Cerebellar nuclear complex (tissue), 1 donor: ENCODE measurements at regions not wholly inside any gene's neighbourhood (a gene's known extent, or its start where the extent isn't known, plus 50 kb on each side); places are given as distances from the start of the nearest gene placed in this dataset.

ENCODE experiments used
- DNase-seq, 2 experiments: peaks; one replicate each; lab custom pipeline; 2025; lab: John Stamatoyannopoulos, UW

GRCh38 chr3:145815707-145816413 is 345.1 kb downstream of the PLOD2 start:
- no peak for DNase-seq

DNA sequence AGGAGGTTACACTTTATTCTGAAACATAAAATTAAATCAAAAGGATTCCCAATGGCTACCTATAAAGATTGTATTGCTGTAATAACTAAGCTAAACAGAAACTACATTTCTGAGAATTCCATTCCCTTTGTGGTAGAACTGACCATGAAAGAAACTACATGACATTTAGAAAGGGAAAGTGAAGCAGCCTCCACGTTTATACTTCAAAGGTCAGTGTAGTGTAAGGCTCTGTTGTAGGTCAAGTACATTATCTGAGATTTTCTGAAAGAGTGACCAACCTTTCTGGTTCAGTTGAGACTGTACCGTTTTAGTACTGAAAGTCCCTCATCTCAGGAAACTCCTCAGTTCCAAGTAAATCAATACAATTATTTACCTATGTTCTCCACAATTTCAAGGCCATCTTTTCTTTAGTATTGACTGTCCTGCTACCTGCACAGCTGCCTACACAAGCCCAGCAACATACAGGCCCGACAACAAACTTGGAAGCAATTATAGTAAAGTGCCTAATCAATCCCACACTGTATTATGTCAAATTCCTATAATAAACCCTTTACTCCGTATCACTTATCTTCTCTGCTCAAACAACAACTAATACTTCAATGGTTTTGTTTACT is 343.0 kb downstream of the PLOD2 start:
- DNase-seq = no peak

DNA sequence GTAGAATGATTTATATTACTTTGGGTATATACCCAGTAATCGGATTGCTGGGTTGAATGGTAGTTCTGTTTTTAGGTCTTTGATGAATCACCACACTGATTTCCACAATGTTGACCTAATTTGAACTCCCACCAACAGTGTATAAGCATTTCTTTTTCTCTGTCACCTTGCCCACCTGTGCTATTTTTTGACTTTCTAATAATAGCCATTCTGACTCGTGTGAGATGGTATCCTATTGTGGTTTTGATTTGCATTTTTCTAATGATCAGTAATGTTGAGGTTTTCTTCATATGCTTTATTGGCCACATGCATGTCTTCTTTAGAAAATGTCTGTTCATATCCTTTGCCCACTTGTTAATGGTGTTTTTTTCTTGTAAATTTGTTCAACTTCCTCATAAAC is 340.8 kb downstream of the PLOD2 start:
- DNase-seq = no peak

DNA sequence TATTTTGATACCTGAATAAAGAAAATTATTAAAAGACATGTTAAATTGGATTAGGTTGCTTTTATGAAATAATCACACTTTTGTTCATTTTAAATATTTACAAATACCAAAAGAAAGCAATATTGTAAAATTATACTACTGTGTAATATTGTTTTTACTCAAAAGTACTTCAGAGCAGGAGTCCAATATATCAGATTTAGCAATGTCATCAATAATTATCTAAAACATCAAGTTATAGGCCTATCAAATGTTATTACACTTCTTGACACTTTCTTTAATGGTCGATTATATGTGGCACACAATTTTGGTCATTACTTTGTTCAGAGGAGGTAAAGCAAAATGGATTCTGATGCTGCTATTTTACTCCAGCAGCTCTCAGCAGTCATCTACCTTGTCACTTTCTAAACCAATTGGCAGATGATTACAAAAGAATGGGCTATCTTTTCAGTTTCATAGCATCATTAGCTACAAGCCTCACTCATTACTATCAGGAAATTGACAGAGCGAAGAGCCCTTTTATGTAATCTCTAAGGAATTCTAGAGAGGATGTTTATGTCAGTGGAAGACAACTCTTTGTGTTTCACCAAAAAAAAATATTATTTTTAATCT is 318.6 kb downstream of the PLOD2 start:
- no peak for DNase-seq

- no peak for DNase-seq
Measured at GRCh38 chr3:145843561-145843960, 317.4 kb downstream of the PLOD2 start.

DNA sequence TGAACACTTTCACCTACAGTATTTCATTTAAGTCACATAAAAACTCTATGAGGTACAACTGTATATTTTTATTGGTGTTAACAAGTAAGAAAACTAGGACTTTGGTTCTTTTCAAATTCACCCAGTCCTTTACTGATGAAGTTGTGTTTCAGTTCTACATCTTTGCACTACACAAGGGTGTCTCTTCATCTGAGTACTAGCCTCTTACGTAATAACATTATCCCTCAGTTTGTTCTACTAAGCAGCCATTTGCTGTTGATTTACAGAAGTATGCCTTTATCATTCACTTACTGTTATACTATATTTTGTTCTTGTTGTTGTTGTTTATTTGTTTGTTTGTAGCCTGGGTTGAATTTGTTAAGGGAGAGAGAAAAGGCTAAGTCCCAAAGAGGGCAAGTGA is 311.9 kb downstream of the PLOD2 start:
- DNase-seq = no peak

DNA sequence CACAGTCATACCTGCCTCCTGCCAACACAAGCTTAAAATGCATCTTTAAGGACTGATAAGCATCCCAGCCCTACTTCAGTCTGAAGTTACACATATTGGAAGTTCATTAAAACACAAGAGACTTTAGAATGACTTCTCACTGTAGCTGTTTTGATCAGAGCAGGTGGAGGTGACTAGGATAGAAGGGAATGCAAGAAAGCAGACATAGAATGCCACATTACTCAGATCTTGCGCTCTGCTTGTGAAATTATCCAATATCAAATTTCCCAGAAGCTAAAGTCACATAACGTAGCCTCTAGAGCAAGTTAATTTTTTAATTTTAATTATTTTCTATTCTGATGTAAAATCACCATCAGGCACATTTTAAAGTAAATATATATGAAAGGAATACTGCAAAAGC is 306.5 kb downstream of the PLOD2 start:
- DNase-seq = no peak

GRCh38 chr3:145857956-145858355 is 303.0 kb downstream of the PLOD2 start:
- no peak for DNase-seq

DNA sequence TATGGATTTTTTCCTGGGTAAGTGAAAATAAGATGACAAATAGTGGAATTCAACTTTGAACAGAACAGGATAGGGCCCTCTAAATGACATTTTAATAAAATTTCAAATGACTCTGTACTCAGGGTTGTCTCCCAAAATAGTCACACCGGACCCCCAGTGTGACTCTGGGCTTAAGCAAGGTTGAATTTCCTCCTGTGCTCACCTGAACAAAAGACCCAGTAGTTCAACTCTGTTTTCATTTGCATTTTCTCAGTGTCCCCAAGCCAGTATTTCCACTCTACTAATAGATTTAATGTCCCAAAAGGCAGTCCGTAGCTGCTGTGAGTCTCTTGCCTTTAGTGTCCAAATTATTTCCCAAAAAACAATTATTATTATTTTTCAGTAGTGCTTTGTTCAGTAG is 296.6 kb downstream of the PLOD2 start:
- DNase-seq = no peak

DNA sequence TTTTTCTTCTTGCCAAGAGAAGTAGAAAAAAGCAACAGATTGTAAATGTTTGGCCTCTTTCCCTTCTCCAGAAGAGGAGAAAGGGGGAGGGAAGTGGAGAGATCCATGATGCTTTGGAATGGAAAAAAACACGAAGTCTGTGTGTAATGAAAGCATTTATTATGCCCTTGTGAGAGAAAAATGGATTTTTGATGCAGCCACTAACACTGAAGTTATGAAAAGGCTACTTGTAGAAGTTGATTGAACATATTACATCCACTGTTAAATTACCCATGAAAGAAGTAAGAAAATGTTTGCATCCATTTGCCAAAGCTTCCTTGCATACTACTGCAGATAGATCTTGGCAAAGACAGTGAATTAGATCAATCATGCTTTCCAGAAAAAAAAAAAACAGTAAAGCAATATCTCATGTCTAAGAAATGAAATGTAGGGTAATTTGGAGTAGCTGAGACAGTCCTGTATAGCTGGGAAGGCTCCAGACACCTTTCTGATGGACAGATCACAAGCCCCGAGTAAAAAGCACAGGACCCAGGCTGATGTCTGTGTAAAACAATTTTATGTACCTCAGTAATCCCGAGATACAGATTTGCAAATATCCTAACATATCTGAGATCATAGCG is 295.5 kb downstream of the PLOD2 start:
- DNase-seq = no peak

- DNase-seq = no peak
Measured at GRCh38 chr3:145869958-145870357, 291.0 kb downstream of the PLOD2 start.

DNA sequence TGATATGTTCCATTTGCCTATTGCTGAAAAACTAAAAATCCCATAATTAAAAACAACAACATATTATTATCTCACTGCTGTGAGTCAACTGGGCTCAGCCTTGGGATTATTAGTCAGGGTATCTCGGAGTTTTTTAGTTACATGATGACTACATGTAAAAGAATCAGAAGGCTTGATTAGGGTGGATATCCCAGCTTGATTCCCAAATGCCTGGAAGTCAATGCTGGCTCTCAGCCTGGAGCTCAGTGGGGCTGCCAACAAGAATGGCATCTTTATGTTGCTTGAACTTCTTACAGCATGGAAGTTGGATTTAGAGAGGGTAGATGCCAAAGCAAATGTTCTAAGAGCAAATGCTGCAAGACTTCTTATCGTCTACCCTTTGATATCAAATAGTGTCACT is 278.5 kb downstream of the PLOD2 start:
- no peak for DNase-seq

- DNase-seq = no peak
Measured at GRCh38 chr3:145889730-145890129, 271.3 kb downstream of the PLOD2 start.

DNA sequence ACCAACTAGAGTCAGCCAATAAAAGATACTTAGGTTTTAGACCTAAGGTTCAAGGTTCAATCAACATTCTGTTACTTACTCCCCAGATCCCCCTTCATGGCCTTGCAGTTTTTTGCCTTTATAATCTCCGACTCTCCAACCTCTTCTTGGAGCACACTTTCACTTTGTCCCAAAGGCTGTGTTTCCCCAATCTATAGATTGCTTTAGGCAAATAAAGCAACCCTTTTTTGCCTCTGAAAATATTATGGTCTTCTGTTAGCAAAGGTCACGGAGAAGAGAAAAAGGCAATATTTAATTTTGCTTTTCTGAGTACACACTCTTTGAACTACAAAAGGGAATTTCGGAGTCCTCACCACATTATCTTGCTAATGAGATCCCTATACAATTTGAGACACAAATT is 268.1 kb downstream of the PLOD2 start:
- DNase-seq = no peak

DNA sequence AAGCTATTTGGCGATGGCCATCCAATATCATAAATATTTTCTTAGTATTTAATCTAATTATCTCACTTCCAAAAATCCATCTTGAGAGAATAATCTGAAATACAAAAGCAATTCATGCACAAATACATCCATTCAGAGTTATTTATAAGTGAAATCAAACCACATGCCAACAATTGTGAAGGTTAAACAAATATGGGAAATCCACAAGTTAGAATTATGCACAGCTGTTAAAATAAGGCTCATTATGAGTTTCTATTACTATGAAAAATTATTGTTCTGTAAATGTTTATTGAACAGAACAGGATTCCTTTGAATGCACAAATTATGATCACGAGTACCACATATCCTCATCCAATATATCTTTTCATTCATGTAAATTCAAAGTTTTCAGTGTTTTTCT is 267.7 kb downstream of the PLOD2 start:
- DNase-seq = no peak

DNA sequence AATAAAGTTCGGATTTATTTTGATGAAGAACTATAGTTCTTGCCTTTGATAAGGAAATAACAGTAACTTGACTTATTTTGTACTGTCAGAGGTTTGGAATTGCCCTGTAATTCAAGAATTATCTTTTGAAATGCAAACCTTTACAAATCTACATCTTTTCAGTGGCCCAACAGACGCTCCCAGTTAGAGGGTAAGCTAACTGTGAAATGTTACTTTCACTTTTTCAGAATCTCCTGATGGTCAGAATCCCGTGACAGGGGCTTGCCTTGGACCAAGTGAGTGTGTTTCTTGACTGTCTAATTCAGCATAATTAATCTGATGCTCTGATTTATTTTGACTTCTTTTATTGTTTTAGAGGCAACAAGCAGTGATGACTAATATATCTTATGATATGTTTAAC is 262.5 kb downstream of the PLOD2 start:
- no peak for DNase-seq

- DNase-seq = no peak
Measured at GRCh38 chr3:145899241-145899640, 261.7 kb downstream of the PLOD2 start.

GRCh38 chr3:145900056-145900829 is 260.7 kb downstream of the PLOD2 start:
- no peak for DNase-seq

DNA sequence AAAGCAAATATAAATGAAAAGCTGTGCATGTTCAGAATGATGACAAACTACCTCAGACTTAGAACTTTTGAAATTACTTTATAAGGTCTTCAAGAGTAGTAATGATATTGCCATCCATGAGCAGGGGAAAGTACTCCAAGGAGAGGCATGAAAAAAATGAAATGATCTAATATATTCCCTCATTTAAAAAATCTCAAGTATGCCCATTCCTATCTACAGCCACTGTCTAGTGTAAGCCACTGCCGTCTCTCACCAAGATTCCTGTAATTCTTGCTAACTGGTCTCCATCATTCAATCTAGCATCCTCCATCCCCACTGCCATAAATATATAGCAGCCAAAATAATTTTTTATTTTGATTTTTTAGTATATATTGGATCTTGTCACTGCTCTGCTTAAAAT is 258.8 kb downstream of the PLOD2 start:
- DNase-seq = no peak

GRCh38 chr3:145903472-145904013 is 257.4 kb downstream of the PLOD2 start:
- no peak for DNase-seq

DNA sequence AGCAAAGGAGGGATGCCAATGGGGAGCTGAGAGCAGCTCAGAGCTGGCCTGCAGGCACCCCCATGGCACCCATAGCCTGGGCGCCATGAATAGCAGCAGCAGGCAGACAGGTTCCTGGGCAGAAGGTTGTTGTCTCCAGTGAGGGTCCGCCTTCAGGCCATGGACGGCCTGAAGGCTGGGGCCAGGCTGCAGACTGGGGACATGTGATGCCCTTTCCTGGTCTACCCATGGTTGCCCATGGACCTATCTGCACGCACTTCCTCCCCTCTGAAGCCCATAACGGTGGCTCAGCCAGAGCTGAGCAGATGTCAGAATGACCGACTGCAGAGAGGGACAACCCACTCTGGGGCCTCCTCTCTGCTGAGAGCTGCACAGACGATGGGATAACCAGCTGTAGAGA is 256.8 kb downstream of the PLOD2 start:
- no peak for DNase-seq

DNA sequence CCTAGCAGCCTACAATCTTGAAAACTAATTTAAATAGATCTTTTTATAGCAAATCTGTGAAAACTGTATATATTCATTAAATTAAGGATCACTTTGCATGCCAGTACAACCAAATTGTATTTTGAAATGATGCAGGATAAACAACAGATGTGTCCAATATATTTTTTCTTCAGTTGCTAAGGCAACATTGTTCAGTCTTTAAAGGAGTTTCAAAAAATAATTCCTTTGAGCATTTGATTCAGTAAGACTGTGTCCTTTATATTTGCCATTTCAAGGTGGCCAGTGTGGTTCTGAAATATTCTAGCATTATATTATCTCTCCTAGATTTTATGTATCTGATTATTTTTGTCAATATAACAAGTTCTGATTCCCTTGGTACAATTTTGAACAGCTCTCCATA is 254.7 kb downstream of the PLOD2 start:
- no peak for DNase-seq
